ENCODE measurements at regions not wholly inside any gene's neighbourhood (a gene's known extent, or its start where the extent isn't known, plus 50 kb on each side); places are given as distances from the start of the nearest gene placed in this dataset.

DNA sequence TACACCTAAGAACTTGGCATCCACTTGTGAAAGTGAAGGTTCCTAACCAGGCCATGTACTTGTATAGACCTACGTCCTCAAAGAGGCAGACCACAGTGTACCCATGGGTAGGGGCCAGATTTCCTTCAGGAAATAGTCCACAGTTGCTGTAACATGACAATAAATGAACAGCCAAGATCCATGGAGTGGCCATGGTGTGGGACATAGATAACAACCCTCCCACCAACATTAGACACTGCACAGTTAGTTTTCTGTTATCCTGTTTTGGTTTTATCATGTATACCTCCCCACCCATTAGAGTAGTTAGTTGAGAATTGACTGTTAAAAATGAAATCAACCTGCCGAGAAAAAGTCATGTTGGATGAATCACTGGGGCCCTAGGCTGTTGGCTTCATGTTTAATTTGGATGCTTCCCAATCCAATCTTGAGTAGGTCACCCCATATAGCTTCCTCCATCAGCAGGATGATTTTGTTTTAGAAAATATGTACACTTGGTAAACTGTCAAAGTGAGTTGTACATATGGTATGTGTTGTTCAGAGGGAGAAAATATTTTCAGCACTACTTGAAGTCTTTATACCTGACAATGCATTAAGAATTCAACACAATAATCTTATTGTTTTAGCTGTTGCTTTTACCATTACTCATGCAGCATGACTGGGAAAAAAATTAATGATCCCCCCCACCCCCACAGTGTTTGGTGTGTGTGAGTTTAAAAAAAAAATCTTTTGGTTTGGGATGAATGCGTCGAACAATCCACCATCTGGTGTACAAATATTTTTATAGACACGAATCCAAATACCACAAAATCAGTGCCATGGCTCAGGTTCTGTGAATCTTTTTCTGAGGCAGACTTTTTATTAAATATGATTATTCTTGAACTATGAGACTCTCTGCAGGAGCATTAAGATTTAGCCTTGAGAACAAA, 88.3 kb upstream of the ARHGAP29 start:
- DNase-seq = peak; percentile 57

DNA sequence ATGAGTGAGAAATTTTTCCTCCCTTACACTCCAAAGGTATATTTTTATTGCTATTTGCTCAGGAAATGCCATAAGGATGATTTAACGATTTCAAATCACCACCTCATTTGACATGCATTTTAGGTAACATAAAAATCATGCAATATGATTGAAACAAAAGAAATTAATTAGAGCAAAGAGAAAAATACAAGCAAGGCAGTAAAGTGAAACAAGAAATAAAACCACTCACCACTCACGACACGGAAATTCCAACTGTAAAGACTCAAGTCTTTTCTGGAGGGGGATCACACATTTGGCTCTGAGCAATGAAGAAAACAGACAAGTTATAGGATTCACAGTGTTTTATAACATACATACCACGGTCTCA, 86.8 kb upstream of the ARHGAP29 start:
- DNase-seq = no peak

DNA sequence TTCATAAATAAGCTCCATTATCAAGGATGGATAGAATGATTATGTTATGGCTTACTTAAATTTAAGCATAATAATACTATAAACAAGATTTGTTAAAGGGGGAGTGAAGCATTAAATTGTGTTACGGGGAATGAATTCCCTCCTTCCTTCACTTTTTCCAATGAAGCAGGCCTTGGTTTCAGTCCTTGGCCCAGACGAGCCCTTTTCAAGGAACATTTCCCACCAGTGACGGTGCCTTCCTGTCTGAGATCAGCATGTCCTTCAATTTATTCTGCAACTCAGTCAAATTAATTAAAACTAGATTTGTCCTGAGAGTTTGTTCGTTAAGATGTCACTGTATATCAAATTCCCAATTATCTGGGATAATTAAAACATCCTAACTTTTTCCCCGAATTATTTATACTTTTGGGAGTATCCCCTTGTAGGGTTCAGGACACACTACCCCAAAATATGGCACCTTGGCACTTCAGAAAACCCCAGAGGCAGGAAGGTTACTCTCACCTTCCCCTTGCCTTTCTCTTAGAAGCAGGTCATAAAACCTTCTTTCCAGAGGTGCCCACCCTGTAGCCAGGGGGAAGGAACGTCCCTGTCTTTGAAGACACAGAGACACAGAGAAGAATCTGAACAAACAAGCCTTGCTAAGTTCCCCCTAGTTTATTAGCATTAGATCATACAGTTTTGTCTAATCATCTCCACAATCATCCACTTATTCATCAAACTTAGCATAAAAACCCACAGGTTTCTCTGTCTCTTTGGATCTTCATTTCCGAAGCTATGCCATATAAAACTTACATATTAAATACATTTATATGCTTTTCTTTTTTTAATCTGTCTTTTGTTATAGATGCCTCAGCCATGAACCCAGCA, 86.2 kb upstream of the ARHGAP29 start:
- DNase-seq = no peak

DNA sequence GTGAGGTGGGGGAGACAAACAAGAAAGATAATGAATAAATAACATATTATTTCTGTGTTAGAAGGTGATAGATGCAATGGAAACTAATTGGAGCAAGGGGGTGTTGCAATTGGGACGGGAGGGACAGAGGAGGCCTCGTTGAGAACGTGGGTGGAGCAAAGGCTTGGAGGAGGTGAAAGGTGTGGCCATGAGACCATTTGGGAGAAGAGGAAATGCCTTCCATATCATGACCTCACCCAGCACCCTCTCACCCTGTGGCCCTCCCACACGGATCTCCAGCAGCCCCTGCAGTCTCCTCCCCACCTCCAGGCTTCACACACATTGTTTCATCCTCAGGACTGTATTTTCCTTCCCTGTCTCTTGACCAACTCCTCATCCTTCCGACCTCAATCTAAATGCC, 85.3 kb upstream of the ARHGAP29 start:
- DNase-seq = no peak

DNA sequence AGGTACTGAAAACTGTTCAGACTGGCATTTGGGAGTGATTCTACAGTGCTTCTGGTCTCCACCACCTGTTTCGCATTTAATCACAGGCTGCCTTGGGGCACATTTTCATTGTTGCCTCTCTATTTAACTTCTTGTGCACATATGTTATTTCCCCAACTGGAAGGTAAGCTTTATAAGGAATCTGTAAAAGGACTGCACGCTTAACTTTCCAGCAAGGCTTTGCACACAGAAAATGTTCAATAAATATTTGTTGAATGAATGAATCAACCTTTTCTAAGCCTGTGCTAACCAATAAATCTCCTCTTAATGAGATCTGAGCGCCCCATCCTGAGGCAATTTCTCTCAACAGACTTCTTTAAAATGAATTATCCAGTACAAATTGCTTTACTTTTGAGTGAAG, 84.3 kb upstream of the ARHGAP29 start:
- peak; percentile 4 for DNase-seq

DNA sequence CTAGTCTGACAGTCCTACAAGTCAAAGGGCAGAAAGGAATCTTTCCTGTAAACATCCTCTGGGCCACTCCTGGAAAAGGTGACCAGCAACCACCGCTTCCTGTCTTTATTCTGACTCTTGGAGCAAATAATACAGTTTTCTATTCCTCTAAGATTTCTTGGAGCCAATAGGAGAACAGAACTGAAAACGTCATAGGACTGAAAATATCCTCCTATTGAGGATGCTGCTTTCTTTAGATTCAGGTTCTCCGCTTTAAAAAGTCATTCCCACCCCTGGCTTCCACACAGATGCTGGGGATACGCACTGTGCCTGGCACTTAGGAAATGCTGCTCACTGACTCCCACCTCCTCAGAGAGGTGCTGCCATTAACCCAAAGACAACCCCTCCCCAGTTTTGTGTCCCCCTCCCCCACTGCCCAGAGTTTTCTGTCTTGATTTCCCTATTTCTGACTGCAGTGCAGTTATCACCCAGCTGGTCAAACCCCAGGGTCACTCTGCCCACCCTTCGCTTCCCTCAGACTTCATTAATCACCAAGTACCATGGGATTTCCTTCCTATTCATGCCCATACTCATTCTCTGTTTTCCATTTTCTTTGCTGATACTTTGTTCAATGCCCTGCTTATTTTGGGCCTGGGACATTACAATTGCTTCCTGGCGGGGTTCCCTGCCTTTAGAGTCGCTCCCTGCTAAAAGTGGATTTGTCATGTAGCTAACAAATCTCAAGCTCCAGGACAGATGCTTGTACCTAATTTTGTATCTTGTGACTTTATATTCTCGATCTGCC, 82.1 kb upstream of the ARHGAP29 start:
- DNase-seq = no peak

DNA sequence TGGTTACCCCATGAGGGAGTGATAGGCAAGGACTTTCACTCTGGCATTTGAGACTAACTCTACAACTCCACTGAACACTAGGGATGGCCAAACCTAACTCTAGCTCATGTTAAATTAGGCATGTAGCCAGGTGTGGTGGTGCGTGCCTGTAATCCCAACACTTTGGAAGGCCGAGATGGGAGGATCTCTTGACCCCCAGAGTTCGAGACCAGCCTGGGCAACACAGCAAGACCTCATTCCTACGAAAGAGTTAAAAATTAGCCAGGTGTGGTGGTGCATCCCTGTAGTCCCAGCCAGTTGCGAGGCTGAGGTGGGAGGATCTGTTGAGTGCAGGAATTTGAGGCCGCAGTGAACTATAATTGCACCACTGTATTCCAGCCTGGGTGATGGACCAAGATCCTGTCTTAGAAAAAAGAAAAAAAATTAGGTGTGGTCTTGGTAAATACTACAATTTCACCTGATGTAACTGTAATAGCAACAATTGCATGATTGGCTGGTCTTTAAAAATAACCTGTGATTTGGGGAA, 81.2 kb upstream of the ARHGAP29 start:
- no peak for DNase-seq

DNA sequence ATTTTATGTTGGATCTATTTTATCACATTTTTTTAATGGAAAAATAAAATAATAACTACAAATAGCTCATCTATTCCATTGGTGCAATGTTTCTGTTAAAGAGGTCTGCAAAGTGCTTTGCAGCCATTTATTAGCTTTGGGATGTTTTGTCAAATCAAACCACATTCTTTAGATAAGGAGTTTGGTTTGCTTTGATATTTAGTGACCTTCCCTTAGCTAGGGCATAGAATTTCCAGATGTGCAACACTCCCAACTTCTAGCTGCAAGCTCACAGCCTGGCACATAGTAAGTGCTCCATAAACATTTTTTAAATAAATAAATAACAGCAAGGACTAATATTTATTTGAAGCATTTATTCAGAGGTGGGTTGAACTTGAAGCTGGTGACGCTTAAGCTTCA, 80.4 kb upstream of the ARHGAP29 start:
- DNase-seq = no peak

DNA sequence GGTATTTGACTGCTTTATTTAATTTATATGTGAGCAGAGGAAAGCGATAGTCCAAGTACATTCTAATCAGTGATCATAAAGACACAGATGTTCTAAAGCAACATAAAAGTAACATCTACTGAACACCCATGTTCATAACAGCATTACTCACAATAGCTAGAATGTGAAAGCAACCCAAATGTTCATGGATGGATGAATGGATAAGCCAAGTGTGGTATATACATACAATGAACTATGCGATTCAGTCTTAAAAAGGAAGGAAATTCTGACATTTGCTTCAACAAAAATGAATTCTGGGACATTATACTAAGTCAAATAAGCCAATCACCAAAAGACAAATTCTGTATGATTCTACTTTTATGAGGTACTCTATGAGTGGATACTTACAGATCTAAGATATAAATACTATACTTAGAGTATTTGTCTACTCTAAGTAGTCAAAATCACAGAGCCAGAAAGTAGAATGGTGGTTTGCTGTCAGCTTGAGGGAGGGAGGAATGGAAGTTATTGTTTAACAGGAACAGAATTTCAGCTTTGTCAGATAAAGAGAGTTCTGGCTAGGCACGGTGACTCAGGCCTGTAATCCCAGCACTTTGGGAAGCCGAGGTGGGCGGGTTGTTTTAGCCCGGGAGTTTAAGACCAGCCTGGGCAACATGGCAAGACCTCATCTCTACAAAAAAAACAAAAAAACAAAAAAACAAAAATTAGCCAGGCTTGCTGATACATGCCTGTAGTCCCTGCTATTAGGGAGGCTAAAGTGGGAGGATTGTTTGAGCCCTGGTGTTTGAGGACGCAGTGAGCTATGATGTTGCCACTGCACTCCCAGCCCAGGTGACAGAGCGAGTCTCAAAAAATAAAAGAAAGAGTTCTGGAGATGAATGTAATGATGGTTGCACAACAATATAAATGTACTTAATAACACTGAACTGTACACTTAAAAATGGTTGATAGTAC, 79.7 kb upstream of the ARHGAP29 start:
- no peak for DNase-seq

DNA sequence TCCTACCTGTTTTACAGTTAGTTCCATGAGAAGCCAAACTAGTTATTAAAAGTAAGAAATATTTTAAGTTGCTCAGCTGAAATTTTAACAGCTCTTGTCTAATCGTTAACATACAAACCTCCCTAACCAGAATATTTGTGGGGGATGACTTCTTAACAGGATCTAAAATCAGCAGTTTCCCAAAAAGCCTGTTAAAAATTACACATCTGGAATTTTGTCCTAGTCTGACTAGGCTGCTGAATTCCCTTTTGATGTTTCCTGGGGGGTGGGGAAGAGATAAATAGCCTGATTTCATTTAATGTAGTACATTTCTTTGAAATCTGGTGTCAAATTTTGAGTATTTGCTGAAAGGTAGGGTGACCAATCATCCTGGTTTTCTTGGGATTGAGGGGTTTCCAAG, 78.8 kb upstream of the ARHGAP29 start:
- DNase-seq = no peak

DNA sequence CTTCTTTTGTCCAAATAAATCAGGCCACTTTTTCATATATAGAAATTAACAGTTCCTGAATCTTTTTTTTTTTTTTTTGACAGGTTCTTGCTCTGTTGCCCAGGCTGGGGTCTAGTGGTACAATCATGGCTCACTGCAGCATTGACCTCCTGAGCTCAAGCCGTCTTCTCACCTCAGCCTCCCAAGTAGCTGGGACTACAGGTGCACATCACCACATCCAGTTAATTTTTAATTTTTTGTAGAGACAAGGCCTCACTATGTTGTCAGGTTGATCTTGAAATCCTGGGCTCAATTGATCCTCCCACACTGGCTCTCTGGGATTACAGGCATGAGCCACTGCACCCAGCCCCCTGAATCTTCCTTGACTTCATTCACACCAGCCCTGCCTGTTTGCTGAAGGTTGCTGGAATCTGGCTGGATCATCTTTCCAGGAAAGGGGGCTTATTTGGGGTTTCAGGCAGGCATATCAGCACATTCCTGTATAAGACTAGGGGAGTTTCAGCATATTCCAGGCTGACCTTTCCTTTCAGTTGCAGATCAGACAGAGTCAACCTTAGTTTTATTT, 78.2 kb upstream of the ARHGAP29 start:
- DNase-seq = no peak

DNA sequence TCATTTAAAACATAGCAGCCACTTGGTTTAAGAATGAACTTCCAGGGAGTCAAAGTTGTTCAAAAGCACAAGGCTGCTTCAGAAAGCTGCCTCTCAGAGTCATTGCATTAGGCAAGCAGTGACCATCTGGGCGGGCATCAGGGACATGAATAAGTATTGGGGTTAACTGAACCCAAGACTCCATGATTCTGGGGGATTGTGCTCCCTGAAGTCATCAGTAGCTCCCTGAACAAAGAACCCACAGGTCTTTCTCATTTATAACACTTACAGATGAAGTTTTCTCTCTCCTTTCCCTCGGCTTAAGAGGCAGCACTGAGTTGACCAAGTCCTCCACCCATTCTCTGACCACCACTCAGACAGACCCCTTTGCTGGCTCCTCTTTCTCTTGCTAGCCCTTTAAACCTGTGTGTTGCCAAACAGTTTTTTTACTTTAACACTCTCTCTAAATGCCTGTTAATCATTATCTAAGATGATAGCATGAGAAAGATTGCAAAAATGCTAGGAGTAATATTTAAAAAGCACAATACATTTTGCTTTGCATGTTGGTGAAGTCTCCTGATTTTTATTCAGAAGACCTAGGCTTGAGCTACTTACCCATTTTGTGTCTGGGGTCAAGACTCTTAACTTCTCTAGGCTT, 77.0 kb upstream of the ARHGAP29 start:
- DNase-seq = no peak

DNA sequence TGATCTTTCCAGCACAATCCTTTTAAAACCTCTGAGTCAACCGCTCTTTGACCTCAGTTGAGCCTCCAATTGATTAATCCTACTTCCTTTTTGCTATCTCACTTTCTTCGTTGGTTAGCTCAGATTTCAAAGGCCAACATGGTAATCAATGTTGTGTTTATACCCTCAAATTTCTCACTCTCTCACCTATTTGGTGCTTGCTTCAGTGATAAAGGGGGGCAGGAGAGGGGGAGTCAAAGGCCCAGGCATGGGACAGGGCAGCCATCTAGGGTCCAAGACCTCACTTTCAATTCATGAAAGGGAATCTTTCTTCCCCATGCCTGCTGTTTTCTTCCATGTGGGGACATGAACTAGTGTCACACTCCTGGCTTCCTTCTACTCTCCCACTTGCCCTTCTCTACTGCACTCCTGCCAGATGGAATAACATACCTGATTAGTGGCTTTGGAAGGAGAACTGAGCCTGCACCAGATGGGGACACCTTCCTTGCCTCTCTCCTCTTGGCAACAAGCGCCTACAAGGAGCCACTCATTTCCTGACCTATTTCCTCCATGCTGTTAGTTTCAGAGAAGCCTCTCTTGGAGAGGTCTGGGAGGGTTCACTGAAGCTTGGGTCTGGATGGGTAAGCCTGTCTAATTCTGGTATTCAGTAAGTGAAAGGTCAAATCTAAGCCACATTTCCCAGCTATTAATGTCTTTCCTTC, 73.3 kb upstream of the ARHGAP29 start:
- DNase-seq = no peak

DNA sequence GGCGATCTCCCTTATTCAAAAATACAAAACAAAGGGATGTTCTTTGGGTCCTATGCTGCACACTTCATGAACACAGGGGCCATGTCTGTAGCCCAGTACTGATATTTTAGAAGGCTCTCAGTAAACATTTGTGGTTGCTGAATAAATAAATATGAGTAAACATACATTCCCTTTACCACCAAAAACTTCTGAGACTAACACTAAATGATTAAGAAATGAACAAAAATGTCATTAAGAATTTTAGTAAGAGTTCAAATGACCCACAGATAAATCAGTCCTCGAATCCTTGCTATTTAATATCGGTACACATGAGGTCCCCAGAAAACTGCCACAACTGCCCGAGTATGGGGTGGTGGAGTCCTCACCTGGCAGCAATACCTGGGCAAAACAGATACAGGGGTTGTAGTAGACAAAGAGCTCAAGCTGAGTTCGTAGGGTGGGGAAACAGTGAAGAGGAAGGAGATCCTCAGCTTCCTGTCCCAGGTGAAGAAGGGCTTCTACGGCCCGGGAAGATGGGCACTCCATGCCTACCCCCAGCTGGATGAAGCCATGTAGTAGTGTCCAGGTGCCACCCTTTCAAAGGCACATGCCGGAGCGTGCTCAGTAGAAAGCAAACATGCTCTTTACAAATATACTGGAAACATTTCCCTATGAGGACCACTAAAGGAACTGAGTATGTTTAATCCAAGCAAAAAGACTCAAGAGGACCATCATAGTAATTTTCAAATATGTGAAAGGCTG, 72.6 kb upstream of the ARHGAP29 start:
- DNase-seq = no peak

DNA sequence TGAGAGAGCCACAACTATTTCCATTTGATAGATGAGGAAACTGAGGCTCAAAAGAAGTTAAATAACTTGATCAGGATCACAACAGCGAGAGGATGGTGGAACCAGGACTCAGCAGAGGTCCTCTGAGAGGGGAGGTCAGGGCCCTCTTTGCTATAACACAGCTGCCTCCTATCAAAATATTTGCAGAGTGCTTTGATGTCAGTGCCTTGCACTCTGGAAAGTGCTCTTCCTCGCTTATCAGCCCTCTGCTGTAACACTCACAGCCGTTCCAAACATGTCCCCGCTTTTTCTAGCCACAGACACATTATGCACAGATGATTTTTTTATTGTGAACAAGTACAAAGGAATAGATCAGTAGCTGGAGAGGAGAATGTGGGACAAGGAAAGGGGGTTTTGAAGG, 71.8 kb upstream of the ARHGAP29 start:
- no peak for DNase-seq

DNA sequence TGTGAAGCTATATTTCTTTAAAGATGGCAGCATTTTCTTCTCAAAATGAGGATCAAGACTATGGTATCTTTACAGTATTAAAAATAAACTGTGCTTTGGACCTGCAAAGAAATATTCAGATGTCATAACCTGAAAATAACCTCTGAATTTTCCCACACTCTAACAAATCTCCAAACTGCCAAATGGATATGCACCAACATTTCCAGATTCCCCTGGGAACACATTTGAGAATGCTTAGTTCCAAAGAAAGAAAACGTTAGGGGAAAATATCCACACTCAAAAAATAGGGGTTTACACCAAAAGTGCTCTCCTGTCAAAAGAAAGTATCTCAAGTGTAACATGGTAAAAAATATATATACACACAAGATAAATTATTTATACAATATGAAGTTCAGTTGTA, 69.1 kb upstream of the ARHGAP29 start:
- DNase-seq = no peak

DNA sequence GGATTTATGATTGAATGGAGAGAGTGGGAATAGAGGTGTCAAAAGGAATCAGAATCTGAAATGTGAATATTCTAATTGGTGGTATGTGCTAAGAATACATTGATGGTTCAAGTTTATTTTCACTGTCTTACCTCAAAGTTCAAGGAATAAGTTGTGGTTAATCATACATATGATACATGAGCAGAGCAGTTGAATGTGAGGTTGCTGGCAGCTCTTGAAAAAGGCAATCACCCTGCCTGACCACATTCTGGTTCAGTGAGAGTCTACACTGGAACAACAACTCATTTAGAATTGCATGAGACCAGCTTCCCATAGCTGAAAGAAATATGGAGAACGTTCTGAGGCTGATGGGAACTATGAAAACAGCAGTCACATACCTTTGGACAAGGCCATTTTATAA, 68.3 kb upstream of the ARHGAP29 start:
- DNase-seq = no peak

DNA sequence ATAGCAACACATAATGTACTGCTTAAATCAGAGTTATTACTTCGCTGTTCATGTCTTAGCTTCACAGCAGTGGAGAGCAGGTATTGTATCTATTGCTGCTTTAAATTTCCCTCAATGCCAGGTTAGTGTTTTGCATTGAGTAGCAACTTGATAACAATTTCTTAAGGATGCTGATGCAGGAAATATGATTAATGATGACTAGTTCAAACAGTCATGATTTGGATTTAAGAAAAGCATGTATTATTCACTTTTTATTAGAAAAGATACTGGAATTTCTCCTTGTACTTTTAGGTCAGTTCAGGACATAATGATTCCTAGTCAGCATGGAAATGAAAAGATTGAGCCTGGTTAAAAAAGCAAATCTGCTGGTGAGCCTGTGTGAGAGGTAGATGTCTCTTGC, 67.2 kb upstream of the ARHGAP29 start:
- no peak for DNase-seq

DNA sequence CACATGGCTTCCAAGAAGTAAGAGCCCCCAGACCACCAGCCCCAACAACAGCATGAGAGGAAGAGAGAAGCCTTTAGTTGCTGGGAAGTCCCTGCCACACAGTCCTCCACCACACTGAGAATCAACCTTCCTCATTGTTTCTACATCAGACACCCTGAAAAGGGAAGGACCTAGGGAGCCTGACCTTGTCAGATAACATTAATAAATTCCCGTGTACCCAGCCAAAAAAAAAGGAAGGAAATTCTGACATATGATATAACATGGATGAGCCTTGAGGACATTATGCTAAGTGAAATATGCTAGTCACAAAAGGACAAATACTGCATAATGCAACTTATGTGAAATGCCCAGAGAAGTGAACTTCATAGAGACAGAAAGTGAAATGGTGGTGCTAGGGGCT, 65.6 kb upstream of the ARHGAP29 start:
- DNase-seq = no peak

DNA sequence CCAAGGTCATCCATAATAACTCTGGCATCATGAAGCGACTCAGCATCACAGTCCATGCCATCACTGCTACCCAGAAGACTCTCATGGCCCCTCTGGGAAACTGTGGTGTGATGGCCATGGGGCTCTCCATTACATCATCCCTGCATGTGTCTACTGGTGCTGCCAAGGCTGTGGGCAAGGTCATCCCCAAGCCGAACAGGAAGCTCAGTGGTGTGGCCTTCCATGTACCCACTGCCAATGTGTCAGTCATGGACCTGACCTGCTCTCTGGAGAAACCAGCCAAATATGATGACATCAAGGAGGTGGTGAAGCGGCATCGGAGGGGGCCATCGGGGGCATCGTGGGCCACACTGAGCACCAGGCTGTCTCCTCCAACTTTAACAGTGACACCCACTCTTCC, 65.1 kb upstream of the ARHGAP29 start:
- no peak for DNase-seq

All from NCI-H1694 (cell line).